ENCODE measurements at regions not wholly inside any gene's neighbourhood (a gene's known extent, or its start where the extent isn't known, plus 50 kb on each side); places are given as distances from the start of the nearest gene placed in this dataset.

- H2AFZ ChIP-seq = peak overlapping the region; percentile 63; the same call in 1 of the 2 replicates
- no peak for ATAC-seq
- H3K79me2 ChIP-seq (replicated peaks; ENCODE audit: insufficient read depth) = no peaks in the 10 kb centered on the region
- peaks cover 19% of the 10 kb centered on the region for H3K4me1 Mint-ChIP-seq
- no peak overlapping the region for H3K4me2 ChIP-seq
- H3K27me3 ChIP-seq (ENCODE audit: insufficient read depth) = no peaks in the 10 kb centered on the region
- H3K4me1 ChIP-seq (ENCODE audit: insufficient read depth) = peaks cover 9% of the 10 kb centered on the region; the same call in 1 of the 2 replicates
- H4K20me1 ChIP-seq (replicated peaks; ENCODE audit: insufficient read depth) = no peaks in the 10 kb centered on the region
- no peak overlapping the region for H3K4me3 Mint-ChIP-seq
- H3K27ac ChIP-seq (ENCODE audit: low read depth) = no peak overlapping the region
- H3K36me3 ChIP-seq (ENCODE audit: insufficient read depth) = no peaks in the 10 kb centered on the region
- H3K36me3 Mint-ChIP-seq (ENCODE audit: low read depth) = peaks cover 16% of the 10 kb centered on the region; the same call in 2 of the 3 replicates
- TF ChIP-seq POLR2AphosphoS5 (IDR thresholded peaks at IDR 0.05; ENCODE audit: low read depth) = no peak
- peaks cover 2% of the 10 kb centered on the region for H3K27me3 Mint-ChIP-seq (ENCODE audit: insufficient read depth, low read depth, poor library complexity)
- no peak overlapping the region for H3K4me3 ChIP-seq
- no peaks in the 10 kb centered on the region for H3K9me2 ChIP-seq (ENCODE audit: insufficient read depth)
- peaks cover 19% of the 10 kb centered on the region for H3K9me3 Mint-ChIP-seq
- H3K27ac Mint-ChIP-seq = no peak overlapping the region
- no peaks in the 10 kb centered on the region for H3F3A ChIP-seq (replicated peaks; ENCODE audit: low read depth)
- no peak for DNase-seq (ENCODE audit: low spot score)
These were observed 267.8 kb upstream of the ECI2 start for GRCh38 chr6:4403023-4403752.

GRCh38 chr6:4402477-4402976, 267.2 kb upstream of the ECI2 start:
- ATAC-seq (no peak), DNase-seq (ENCODE audit: low spot score) (no peak)
- H3K36me3 Mint-ChIP-seq (ENCODE audit: low read depth) = peaks cover 11% of the 10 kb centered on the region; the same call in 2 of the 3 replicates
- H3K4me1 Mint-ChIP-seq = peaks cover 16% of the 10 kb centered on the region
- Histone ChIP-seq H2AFZ (peak overlapping the region; percentile 63; the same call in 1 of the 2 replicates), H3K9me2 (ENCODE audit: insufficient read depth) (no peaks in the 10 kb centered on the region), H3K4me1 (ENCODE audit: insufficient read depth) (peaks cover 5% of the 10 kb centered on the region; the same call in 1 of the 2 replicates), H3K79me2 (replicated peaks; ENCODE audit: insufficient read depth) (no peaks in the 10 kb centered on the region), H3F3A (replicated peaks; ENCODE audit: low read depth) (no peaks in the 10 kb centered on the region), H3K4me3 (no peak overlapping the region), H3K36me3 (ENCODE audit: insufficient read depth) (no peaks in the 10 kb centered on the region), H4K20me1 (replicated peaks; ENCODE audit: insufficient read depth) (no peaks in the 10 kb centered on the region), H3K27ac (ENCODE audit: low read depth) (no peak overlapping the region), H3K4me2 (no peak overlapping the region), H3K27me3 (ENCODE audit: insufficient read depth) (no peaks in the 10 kb centered on the region)
- no peak overlapping the region for H3K4me3 Mint-ChIP-seq
- no peak for TF ChIP-seq REST (IDR thresholded peaks at IDR 0.05; ENCODE audit: unreplicated experiment)
- no peak for TF ChIP-seq ZNF462 (CRISPR knock-in tag; IDR thresholded peaks at IDR 0.05)
- no peak for TF ChIP-seq CREB1 (CRISPR knock-in tag; IDR thresholded peaks at IDR 0.05; ENCODE audit: low read depth)
- no peak for TF ChIP-seq STAT1 (IDR thresholded peaks at IDR 0.05; ENCODE audit: unreplicated experiment)
- TF ChIP-seq POLR2AphosphoS5 (IDR thresholded peaks at IDR 0.05; ENCODE audit: low read depth) = no peak
- TF ChIP-seq NANOG (IDR thresholded peaks at IDR 0.05; ENCODE audit: borderline replicate concordance) = no peak
- no peak for TF ChIP-seq JUNB (IDR thresholded peaks at IDR 0.05; ENCODE audit: unreplicated experiment)
- TF ChIP-seq ZNF331 (CRISPR knock-in tag; IDR thresholded peaks at IDR 0.05; ENCODE audit: low read depth) = no peak
- no peak for TF ChIP-seq ETS1 (IDR thresholded peaks at IDR 0.05)
- H3K27ac Mint-ChIP-seq = peak overlapping the region; percentile 24; the same call in 1 of the 2 replicates
- peaks cover 2% of the 10 kb centered on the region for H3K27me3 Mint-ChIP-seq (ENCODE audit: insufficient read depth, low read depth, poor library complexity)
- H3K9me3 Mint-ChIP-seq = peaks cover 13% of the 10 kb centered on the region

Data from GM23338 (cell line).